H9 (cell line): ENCODE measurements at regions not wholly inside any gene's neighbourhood (a gene's known extent, or its start where the extent isn't known, plus 50 kb on each side); places are given as distances from the start of the nearest gene placed in this dataset.

Experiments
- DNase-seq: peaks from one replicate; pipeline ENCODE4 v3.0.0-alpha.2; 2017
- H2AFZ ChIP-seq: one replicate; pipeline ENCODE4 v1.6.1; 2013; ENCODE audit warnings: mild to moderate bottlenecking, low read length, control low read depth, moderate library complexity
- H2AK5ac ChIP-seq: 2 replicates; pipeline ENCODE4 v1.6.1; 2013; ENCODE audit warnings: low read length, control low read depth, mixed read lengths; ENCODE audit not compliant: insufficient read length
- H2BK120ac ChIP-seq: one replicate; pipeline ENCODE4 v1.6.1; 2013; ENCODE audit warnings: low read depth, mild to moderate bottlenecking, low read length, control low read depth, inconsistent platforms; ENCODE audit not compliant: poor library complexity, severe bottlenecking
- H2BK12ac ChIP-seq: 2 replicates; pipeline ENCODE4 v1.6.1; 2013; ENCODE audit warnings: low read length, control low read depth, mixed read lengths, low read depth; ENCODE audit not compliant: insufficient read length
- H2BK15ac ChIP-seq: 2 replicates; pipeline ENCODE4 v1.6.1; 2013; ENCODE audit warnings: low read depth, low read length, control low read depth
- H2BK20ac ChIP-seq: one replicate; pipeline ENCODE4 v1.6.1; 2013; ENCODE audit warnings: low read depth, mild to moderate bottlenecking, low read length, control low read depth, inconsistent platforms; ENCODE audit not compliant: poor library complexity, severe bottlenecking
- H2BK5ac ChIP-seq: 2 replicates; pipeline ENCODE4 v1.6.1; 2013; ENCODE audit warnings: low read length, control low read depth, mixed read lengths; ENCODE audit not compliant: insufficient read length
- H3K14ac ChIP-seq: 2 replicates; pipeline ENCODE4 v1.6.1; 2013; ENCODE audit warnings: low read length, control low read depth; ENCODE audit not compliant: insufficient read depth
- H3K18ac ChIP-seq: 2 replicates; pipeline ENCODE4 v1.6.1; 2013; ENCODE audit warnings: low read depth, mild to moderate bottlenecking, mixed read lengths, low read length, control low read depth; ENCODE audit not compliant: insufficient read length
- H3K23ac ChIP-seq: 2 replicates; pipeline ENCODE4 v1.6.1; 2013; ENCODE audit warnings: low read length, control low read depth, mixed read lengths, low read depth; ENCODE audit not compliant: insufficient read length
- H3K23me2 ChIP-seq: 2 replicates; pipeline ENCODE4 v1.6.1; 2013; ENCODE audit warnings: low read depth, mild to moderate bottlenecking, mixed read lengths, low read length, control low read depth; ENCODE audit not compliant: insufficient read length, poor library complexity, severe bottlenecking
- H3K27ac ChIP-seq: 2 replicates; pipeline ENCODE4 v1.5.1; 2013; ENCODE audit warnings: low read length, control low read depth, mixed read lengths, low read depth; ENCODE audit not compliant: insufficient read length
- H3K27me3 ChIP-seq: 2 replicates; pipeline ENCODE4 v1.6.1; 2013; ENCODE audit warnings: low read length, control low read depth, inconsistent platforms; ENCODE audit not compliant: insufficient read depth
- H3K4ac ChIP-seq: 2 replicates; pipeline ENCODE4 v1.6.1; 2013; ENCODE audit warnings: low read depth, mild to moderate bottlenecking, control low read depth, inconsistent platforms, low read length, moderate library complexity
- H3K4me1 ChIP-seq: 2 replicates; pipeline ENCODE4 v1.6.1; 2013; ENCODE audit warnings: low read length, control low read depth, inconsistent platforms; ENCODE audit not compliant: insufficient read depth
- H3K4me2 ChIP-seq: 2 replicates; pipeline ENCODE4 v1.6.1; 2013; ENCODE audit warnings: low read length, control low read depth, mixed read lengths; ENCODE audit not compliant: insufficient read length, insufficient read depth
- H3K56ac ChIP-seq: 2 replicates; pipeline ENCODE4 v1.6.1; 2013; ENCODE audit warnings: low read depth, mild to moderate bottlenecking, mixed read lengths, low read length, control low read depth; ENCODE audit not compliant: insufficient read length
- H3K79me1 ChIP-seq: 2 replicates; pipeline ENCODE4 v1.6.1; 2013; ENCODE audit warnings: low read depth, mild to moderate bottlenecking, moderate library complexity, low read length, control low read depth, inconsistent platforms; ENCODE audit not compliant: insufficient read depth, poor library complexity, severe bottlenecking
- H3K79me2 ChIP-seq: 2 replicates; pipeline ENCODE4 v1.6.1; 2013; ENCODE audit warnings: low read length, control low read depth, inconsistent platforms; ENCODE audit not compliant: insufficient read depth
- H3K9ac ChIP-seq: 2 replicates; pipeline ENCODE4 v1.6.1; 2013; ENCODE audit warnings: low read length, control low read depth, mixed read lengths; ENCODE audit not compliant: insufficient read length; ENCODE audit errors: extremely low read depth
- H3K9me3 ChIP-seq: one replicate; pipeline ENCODE4 v1.6.1; 2013; ENCODE audit warnings: low read depth, low read length, inconsistent platforms; ENCODE audit not compliant: control insufficient read depth
- H3T11ph ChIP-seq: one replicate; pipeline ENCODE4 v1.6.1; 2013; ENCODE audit warnings: mild to moderate bottlenecking, low read length, control low read depth, inconsistent platforms
- H4K20me1 ChIP-seq: one replicate; pipeline ENCODE4 v1.6.1; 2013; ENCODE audit not compliant: control insufficient read depth, insufficient read length, insufficient read depth
- H4K5ac ChIP-seq: 2 replicates; pipeline ENCODE4 v1.6.1; 2013; ENCODE audit warnings: low read depth, mild to moderate bottlenecking, mixed read lengths, low read length, control low read depth; ENCODE audit not compliant: insufficient read length
- H4K8ac ChIP-seq: replicated peaks from 2 replicates; pipeline ENCODE4 v1.6.1; 2013; ENCODE audit warnings: low read length, control low read depth, mixed read lengths, low read depth; ENCODE audit not compliant: insufficient read length
- H4K91ac ChIP-seq: 2 replicates; pipeline ENCODE4 v1.6.1; 2013; ENCODE audit warnings: low read depth, mild to moderate bottlenecking, moderate library complexity, mixed read lengths, low read length, control low read depth; ENCODE audit not compliant: insufficient read length
- H3K27ac Mint-ChIP-seq, 3 experiments: 2 replicates in 2 of 3; 3 replicates in 1 of 3; pipeline ENCODE4 v1.8.0; 2020 to 2021; ENCODE audit warnings: mixed read lengths in 3 of 3, mild to moderate bottlenecking in 1 of 3, moderate library complexity in 1 of 3
- H3K27me3 Mint-ChIP-seq: 2 replicates; pipeline ENCODE4 v1.8.0; 2021; ENCODE audit warnings: low read depth, mild to moderate bottlenecking, moderate library complexity, mixed read lengths
- H3K36me3 Mint-ChIP-seq, 3 experiments: 2 replicates in 2 of 3; 3 replicates in 1 of 3; pipeline ENCODE4 v1.8.0; 2020 to 2021; ENCODE audit warnings: low read depth in 3 of 3, mixed read lengths in 3 of 3; ENCODE audit not compliant: insufficient read depth in 1 of 3
- H3K4me1 Mint-ChIP-seq, 2 experiments: 2 replicates each; pipeline ENCODE4 v1.8.0; 2020; ENCODE audit warnings: mixed read lengths in 2 of 2
- H3K4me3 Mint-ChIP-seq, 2 experiments: 2 replicates in 1 of 2; 3 replicates in 1 of 2; pipeline ENCODE4 v1.8.0; 2020 to 2021; ENCODE audit warnings: mild to moderate bottlenecking in 2 of 2, mixed read lengths in 2 of 2, moderate library complexity in 1 of 2
- H3K9me3 Mint-ChIP-seq, 2 experiments: 2 replicates in 1 of 2; 3 replicates in 1 of 2; pipeline ENCODE4 v1.8.0; 2020; ENCODE audit warnings: mild to moderate bottlenecking in 2 of 2, mixed read lengths in 2 of 2, moderate library complexity in 1 of 2
- CTCF ChIP-seq: fragments of 200-600 bp; sonication (generic); conservative IDR thresholded peaks from 3 replicates; pipeline ENCODE4 v1.8.0; 2021; ENCODE audit warnings: antibody characterized with exemption, mild to moderate bottlenecking
- WGBS: extraction: QIAGEN DNeasy Blood & Tissue Kit; methylation state at CpG from one replicate; pipeline ENCODE4 v1.1.7; 2013; ENCODE audit warnings: missing lambda C conversion rate, low lambda C conversion rate, mixed read lengths; ENCODE audit not compliant: insufficient read length; ENCODE audit errors: extremely low coverage; 5-methylcytosine and 5-hydroxymethylcytosine counted together

GRCh38 chr1:208515129-208515528 lies 270.9 kb upstream of the PLXNA2 start:
- Histone ChIP-seq H3K79me1 (no peaks in the 10 kb centered on the region), H4K8ac (no peak overlapping the region), H3K27me3 (no peaks in the 10 kb centered on the region), H2AK5ac (no peak overlapping the region), H3K18ac (no peak overlapping the region), H2BK120ac (no peak overlapping the region), H2BK20ac (no peak overlapping the region), H3K4me1 (no peaks in the 10 kb centered on the region), H2AFZ (no peak overlapping the region), H2BK15ac (no peak overlapping the region), H3K79me2 (no peaks in the 10 kb centered on the region), H3K23ac (no peak overlapping the region), H3K23me2 (no peaks in the 10 kb centered on the region), H3K4ac (no peak overlapping the region), H2BK5ac (no peak overlapping the region), H2BK12ac (no peak overlapping the region), H3K27ac (no peak overlapping the region), H3K56ac (no peak overlapping the region), H3K9me3 (no peaks in the 10 kb centered on the region), H4K5ac (no peak overlapping the region), H3K4me2 (no peak overlapping the region), H4K20me1 (no peaks in the 10 kb centered on the region), H3K14ac (no peak overlapping the region), H4K91ac (no peak overlapping the region), H3T11ph (no peak overlapping the region), H3K9ac (no peak overlapping the region)
- WGBS, result no CpG with 5 or more reads among the region's 3 CpGs
- H3K4me1 Mint-ChIP-seq, result no peaks in the 10 kb centered on the region
- H3K27me3 Mint-ChIP-seq, result no peaks in the 10 kb centered on the region
- H3K27ac Mint-ChIP-seq, result no peak overlapping the region
- H3K36me3 Mint-ChIP-seq, result peaks cover 0 to 12% (median 0%) of the 10 kb centered on the region in 3 experiments; a peak in 3 of 7 replicates
- no peak overlapping the region for H3K4me3 Mint-ChIP-seq
- no peak for TF ChIP-seq CTCF
- peaks cover 3 to 4% of the 10 kb centered on the region in 2 experiments; a peak in 1 of 5 replicates for H3K9me3 Mint-ChIP-seq
- DNase-seq, result no peak
